ENCODE measurements at regions not wholly inside any gene's neighbourhood (a gene's known extent, or its start where the extent isn't known, plus 50 kb on each side); places are given as distances from the start of the nearest gene placed in this dataset.
"Not testable (repeated sequence)": the region's sequence is repeated elsewhere in the genome, so short reads cannot be mapped to it uniquely, and the experiment has no call there.

- not testable (repeated sequence) for TF ChIP-seq EZH2phosphoT487 (IDR thresholded peaks at IDR 0.05; ENCODE audit: insufficient read depth, low read depth); EZH2 (IDR thresholded peaks at IDR 0.05; ENCODE audit: insufficient read depth, poor library complexity, severe bottlenecking)
Measured at GRCh38 chr5:174471528-174471927, 252.9 kb upstream of the MSX2 start.
